ENCODE measurements at regions not wholly inside any gene's neighbourhood (a gene's known extent, or its start where the extent isn't known, plus 50 kb on each side); places are given as distances from the start of the nearest gene placed in this dataset.

DNA sequence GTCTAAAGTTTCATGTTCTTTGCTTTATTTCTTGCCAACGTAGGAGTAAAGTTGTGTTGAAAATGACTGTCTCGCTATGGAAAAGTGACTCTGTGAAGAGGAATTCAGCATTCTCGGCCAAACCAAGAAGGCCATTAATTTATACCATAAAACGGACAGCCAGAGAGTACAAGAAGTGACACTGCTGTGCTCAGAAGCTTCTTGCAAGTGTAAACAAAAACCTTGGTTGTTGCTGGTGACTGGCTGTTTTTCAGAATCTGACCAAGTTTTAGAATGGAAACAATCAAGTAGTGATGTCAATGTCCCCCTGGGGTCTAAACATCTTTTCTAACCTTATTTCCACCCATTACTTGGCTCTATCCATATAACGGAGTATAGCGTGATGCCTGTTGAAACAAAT lies 201.9 kb downstream of the INHBA start:
- TF ChIP-seq, protein P1, sequence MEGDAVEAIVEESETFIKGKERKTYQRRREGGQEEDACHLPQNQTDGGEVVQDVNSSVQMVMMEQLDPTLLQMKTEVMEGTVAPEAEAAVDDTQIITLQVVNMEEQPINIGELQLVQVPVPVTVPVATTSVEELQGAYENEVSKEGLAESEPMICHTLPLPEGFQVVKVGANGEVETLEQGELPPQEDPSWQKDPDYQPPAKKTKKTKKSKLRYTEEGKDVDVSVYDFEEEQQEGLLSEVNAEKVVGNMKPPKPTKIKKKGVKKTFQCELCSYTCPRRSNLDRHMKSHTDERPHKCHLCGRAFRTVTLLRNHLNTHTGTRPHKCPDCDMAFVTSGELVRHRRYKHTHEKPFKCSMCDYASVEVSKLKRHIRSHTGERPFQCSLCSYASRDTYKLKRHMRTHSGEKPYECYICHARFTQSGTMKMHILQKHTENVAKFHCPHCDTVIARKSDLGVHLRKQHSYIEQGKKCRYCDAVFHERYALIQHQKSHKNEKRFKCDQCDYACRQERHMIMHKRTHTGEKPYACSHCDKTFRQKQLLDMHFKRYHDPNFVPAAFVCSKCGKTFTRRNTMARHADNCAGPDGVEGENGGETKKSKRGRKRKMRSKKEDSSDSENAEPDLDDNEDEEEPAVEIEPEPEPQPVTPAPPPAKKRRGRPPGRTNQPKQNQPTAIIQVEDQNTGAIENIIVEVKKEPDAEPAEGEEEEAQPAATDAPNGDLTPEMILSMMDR (IDR thresholded peaks at IDR 0.05): no peak
- TF ChIP-seq POLR2A (IDR thresholded peaks at IDR 0.05; ENCODE audit: low read depth) (no peak), EP300 (IDR thresholded peaks at IDR 0.05) (no peak)
